ENCODE measurements at regions not wholly inside any gene's neighbourhood (a gene's known extent, or its start where the extent isn't known, plus 50 kb on each side); places are given as distances from the start of the nearest gene placed in this dataset.

DNA sequence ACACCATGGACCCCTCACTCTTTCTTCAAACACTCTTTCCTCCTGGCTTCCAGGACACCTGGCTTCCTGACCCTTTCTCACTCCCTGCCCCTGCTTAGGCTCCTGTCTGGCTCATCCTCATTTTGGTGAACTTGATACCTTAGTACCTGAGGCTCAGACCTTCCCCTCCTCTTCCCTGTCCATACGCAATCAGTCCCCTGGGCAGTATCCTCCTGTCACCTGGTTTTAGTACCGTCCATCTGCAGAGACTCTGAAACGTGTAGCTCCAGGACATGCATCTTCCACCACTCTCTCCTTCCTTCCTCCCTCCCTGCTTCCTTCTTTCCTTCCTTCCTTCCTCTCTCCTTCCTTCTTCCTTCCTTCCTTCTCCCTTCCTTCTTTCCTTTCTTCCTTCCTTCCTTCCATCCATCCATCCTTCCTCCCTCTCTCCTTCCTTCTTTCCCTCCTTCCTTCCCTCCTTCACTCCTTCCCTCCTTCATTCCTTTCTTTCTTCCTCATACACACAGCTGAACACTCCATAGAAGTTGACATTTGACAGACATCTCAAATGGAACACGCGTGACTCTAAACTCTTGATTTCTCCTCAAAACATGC lies 1488.6 kb downstream of the TBC1D22A start:
- TF ChIP-seq, protein P1, sequence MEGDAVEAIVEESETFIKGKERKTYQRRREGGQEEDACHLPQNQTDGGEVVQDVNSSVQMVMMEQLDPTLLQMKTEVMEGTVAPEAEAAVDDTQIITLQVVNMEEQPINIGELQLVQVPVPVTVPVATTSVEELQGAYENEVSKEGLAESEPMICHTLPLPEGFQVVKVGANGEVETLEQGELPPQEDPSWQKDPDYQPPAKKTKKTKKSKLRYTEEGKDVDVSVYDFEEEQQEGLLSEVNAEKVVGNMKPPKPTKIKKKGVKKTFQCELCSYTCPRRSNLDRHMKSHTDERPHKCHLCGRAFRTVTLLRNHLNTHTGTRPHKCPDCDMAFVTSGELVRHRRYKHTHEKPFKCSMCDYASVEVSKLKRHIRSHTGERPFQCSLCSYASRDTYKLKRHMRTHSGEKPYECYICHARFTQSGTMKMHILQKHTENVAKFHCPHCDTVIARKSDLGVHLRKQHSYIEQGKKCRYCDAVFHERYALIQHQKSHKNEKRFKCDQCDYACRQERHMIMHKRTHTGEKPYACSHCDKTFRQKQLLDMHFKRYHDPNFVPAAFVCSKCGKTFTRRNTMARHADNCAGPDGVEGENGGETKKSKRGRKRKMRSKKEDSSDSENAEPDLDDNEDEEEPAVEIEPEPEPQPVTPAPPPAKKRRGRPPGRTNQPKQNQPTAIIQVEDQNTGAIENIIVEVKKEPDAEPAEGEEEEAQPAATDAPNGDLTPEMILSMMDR (IDR thresholded peaks at IDR 0.05; ENCODE audit: insufficient read depth, low read depth, low read length), result no peak
- no peak overlapping the region for H3K4me3 ChIP-seq (ENCODE audit: low read depth, low read length)
- no peaks in the 10 kb centered on the region for H3K36me3 ChIP-seq (ENCODE audit: control insufficient read depth, insufficient read depth, low read length)
- ChIA-PET POLR2A (no interaction called here), CTCF (no interaction called here)
- no peak for DNase-seq (ENCODE audit: low read depth)
- no peaks in the 10 kb centered on the region for H3K27me3 ChIP-seq (ENCODE audit: control insufficient read depth, insufficient read depth, low read length)

GRCh38 chr22:48250286-48250895 lies 1487.9 kb downstream of the TBC1D22A start:
- TF ChIP-seq, protein P1 (IDR thresholded peaks at IDR 0.05; ENCODE audit: insufficient read depth, low read depth, low read length), result no peak
- CTCF ChIA-PET, result no interaction called here
- Histone ChIP-seq H3K27me3 (ENCODE audit: control insufficient read depth, insufficient read depth, low read length) (no peaks in the 10 kb centered on the region), H3K4me3 (ENCODE audit: low read depth, low read length) (no peak overlapping the region), H3K36me3 (ENCODE audit: control insufficient read depth, insufficient read depth, low read length) (no peaks in the 10 kb centered on the region)
- POLR2A ChIA-PET, result no interaction called here
- no peak for DNase-seq (ENCODE audit: low read depth)

DNA sequence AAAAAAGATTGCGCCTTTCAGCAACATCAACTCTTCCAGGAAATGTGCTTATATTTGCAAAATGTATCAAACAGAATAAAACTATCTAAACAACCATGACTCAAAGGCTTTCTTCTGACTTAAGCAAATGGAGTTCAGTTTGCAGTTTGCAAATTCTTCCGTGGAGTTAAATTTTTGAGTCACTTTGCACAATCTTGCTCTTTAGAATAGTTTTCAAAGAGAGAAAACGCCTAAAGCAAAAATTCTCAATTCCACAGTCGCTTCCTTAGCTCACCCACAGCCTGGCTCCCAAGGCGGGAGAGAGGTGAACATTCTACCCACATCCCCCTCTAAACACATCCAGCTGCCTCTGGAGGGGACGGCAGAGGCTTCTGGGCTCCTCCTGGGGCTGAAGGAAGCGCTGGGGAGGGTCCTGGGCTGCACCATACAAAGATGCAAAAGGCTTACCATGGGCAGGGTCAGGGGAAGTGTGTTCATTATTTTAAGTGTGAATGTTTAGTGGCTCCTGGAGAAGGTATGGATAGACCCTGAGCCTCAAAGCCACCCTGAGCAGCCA lies 1487.3 kb downstream of the TBC1D22A start:
- no peaks in the 10 kb centered on the region for H3K27me3 ChIP-seq (ENCODE audit: control insufficient read depth, insufficient read depth, low read length)
- TF ChIP-seq, protein P1 (IDR thresholded peaks at IDR 0.05; ENCODE audit: insufficient read depth, low read depth, low read length), result no peak
- no peak for DNase-seq (ENCODE audit: low read depth)
- H3K36me3 ChIP-seq (ENCODE audit: control insufficient read depth, insufficient read depth, low read length), result no peaks in the 10 kb centered on the region
- CTCF ChIA-PET, result no interaction called here
- H3K4me3 ChIP-seq (ENCODE audit: low read depth, low read length), result no peak overlapping the region
- POLR2A ChIA-PET, result no interaction called here

DNA sequence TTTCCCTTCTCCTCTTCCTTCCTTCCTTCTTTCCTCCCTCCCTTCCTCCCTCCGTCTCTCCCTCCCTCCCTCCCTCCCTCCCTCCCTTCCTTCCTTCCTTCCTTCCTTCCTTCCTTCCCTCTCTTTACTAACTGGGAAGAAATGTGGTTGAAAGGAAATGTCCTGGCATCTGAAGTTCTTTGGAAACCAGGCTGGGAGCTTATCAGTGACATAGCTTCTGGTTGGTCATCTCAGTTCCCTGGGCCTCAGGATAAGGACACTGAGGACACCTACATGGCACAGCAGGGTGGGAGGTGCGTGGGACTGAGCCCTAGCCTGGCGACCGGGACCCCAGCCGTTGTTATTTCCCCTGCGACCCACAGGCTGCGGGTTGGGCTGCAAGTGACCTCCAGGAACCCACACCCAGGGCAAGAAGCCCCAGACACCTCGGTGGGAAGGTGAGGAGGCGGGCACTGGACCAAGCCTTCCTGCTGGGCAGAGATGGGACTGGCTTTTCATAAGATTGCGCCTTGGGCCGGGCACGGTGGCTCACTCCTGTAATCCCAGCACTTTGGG lies 1486.5 kb downstream of the TBC1D22A start:
- POLR2A ChIA-PET, result no interaction called here
- no peak for DNase-seq (ENCODE audit: low read depth)
- H3K4me3 ChIP-seq (ENCODE audit: low read depth, low read length), result no peak overlapping the region
- CTCF ChIA-PET, result no interaction called here
- TF ChIP-seq, protein P1 (IDR thresholded peaks at IDR 0.05; ENCODE audit: insufficient read depth, low read depth, low read length), result no peak
- H3K27me3 ChIP-seq (ENCODE audit: control insufficient read depth, insufficient read depth, low read length), result no peaks in the 10 kb centered on the region
- H3K36me3 ChIP-seq (ENCODE audit: control insufficient read depth, insufficient read depth, low read length), result no peaks in the 10 kb centered on the region

- POLR2A ChIA-PET, result no interaction called here
- TF ChIP-seq, protein P1 (IDR thresholded peaks at IDR 0.05; ENCODE audit: insufficient read depth, low read depth, low read length), result no peak
- H3K27me3 ChIP-seq (ENCODE audit: control insufficient read depth, insufficient read depth, low read length), result no peaks in the 10 kb centered on the region
- H3K4me3 ChIP-seq (ENCODE audit: low read depth, low read length), result no peak overlapping the region
- DNase-seq (ENCODE audit: low read depth), result no peak
- CTCF ChIA-PET, result interaction anchor here (0.6 kb wide), 1 partner anchor 624 kb away, joined by 3 read pairs; no protein-coding TSS in a partner anchor
- H3K36me3 ChIP-seq (ENCODE audit: control insufficient read depth, insufficient read depth, low read length), result no peaks in the 10 kb centered on the region
Measured at GRCh38 chr22:48247829-48248228, 1485.4 kb downstream of the TBC1D22A start.

All from BJ (cell line).